CD1c-positive myeloid dendritic cell (primary cell): ENCODE measurements at regions not wholly inside any gene's neighbourhood (a gene's known extent, or its start where the extent isn't known, plus 50 kb on each side); places are given as distances from the start of the nearest gene placed in this dataset.
"Not testable (repeated sequence)": the region's sequence is repeated elsewhere in the genome, so short reads cannot be mapped to it uniquely, and the experiment has no call there.

ENCODE experiments used
- DNase-seq: peaks from one replicate; pipeline ENCODE4 v3.0.0-alpha.2; 2016; ENCODE audit errors: extremely low spot score

DNA sequence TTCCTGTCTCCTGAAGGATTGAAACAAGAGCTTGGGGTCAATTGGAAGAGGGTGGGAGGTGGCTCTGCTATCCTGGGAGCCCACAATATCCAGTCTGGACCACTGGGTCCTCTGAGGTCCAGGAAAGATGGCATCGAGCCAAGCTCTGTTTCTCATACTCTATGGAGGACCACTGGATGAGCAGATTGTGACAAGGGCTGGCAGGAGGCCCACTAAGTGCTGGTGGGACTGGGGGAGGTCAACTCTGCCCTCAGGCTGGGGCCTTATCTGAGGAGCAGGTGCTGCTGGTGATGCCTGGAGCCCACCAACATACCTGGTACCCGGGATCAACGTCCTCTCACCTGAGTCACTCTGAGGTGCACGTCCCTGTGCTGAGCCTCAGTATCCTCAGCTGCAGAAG is 142.4 kb downstream of the NDUFA10 start:
- DNase-seq, result no peak

DNA sequence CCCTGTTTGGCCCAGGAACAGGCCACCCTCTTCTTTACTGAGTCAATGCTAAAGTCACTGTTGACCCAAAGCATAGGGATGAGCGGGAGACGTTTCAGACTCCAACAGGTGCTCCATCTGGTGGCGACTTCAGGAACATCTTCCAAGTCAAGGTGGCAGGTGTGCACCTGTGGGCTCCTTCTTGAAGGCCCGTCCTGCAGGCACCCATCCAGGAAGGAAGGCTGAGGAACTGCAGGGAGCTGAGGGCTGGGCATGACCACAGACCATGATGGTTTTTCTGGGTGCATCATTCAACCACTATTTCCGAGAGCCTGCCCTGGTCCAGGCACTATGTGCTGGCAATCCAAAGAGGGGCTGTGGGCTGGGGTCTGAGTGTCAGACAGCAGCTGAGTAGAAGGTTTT is 142.8 kb downstream of the NDUFA10 start:
- DNase-seq, result peak; percentile 36

DNA sequence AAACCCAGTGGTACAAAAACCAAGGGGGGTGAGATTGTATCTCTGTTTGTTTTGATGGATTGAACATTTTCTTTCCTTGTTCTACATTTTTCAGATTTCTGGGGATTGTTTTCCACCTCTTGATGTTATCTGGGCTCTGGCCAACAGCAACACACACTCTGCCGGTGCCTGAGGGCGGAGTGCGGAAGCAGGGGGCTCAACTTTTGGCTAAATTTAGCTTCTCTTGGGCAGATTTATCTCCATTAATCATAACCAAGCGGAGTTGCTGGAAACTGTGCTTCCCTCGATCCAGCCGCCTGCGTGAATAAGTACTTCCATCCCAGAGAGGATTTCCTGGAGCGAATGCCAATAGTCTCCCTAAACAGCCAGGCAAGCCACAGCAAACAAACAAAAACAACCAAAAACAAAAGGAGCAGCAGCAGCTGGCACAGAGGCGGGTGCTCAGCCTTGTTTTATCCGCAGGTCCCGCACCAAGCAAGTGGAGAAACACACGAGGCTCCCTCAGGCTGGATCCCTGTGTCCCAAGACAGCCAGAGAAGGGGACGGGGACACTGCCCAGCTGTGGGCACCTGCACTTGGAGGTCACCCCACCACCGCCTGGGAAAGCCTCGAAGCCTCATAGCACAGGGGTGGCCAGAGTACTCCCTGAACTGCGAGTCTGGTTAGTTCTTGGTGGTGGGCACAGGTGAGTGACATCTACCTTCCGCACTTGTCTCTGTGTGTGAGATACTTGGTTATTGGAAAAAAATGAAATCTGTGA is 143.4 kb downstream of the NDUFA10 start:
- DNase-seq, result no peak

DNA sequence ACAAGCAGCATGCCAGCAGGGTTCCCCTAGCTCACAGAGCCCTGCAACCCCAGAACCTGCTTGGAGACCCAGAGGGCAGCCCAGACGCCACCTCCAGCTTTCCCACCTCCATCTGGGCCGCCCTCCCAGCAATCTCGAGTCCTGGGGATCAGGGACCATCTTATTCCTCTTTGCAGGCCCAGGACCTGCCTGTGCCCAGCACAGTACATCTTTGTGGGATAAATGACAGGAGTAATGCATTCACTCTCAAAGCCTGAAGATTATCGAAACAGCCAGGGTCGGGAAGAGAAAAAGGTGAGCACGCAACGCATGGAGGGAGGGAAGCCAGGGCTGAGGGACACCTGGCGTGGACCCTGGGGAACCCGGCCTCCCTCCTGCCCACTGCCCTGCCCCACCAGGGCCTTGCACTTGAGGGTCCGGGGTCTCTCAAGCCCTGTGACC is 144.1 kb downstream of the NDUFA10 start:
- DNase-seq, result no peak

DNA sequence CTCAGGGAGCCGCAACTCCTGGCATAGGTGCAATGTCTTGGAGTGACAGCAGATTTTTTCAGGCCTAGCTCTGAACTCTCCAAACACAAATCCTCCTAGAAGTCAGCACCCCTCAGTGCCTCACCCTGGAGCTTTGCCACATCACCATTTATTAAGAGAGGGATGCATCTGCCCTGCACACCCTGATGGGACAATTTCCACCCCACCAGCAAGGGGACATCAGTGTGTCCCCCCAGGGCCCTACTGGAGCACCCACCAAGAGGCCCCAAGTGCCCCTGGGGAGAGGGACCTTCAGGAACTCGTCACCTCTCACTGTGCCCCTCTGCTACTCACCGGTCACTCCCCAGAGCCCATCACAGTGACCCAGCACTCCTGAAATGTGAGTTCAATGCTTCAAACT is 144.7 kb downstream of the NDUFA10 start:
- DNase-seq, result no peak

DNA sequence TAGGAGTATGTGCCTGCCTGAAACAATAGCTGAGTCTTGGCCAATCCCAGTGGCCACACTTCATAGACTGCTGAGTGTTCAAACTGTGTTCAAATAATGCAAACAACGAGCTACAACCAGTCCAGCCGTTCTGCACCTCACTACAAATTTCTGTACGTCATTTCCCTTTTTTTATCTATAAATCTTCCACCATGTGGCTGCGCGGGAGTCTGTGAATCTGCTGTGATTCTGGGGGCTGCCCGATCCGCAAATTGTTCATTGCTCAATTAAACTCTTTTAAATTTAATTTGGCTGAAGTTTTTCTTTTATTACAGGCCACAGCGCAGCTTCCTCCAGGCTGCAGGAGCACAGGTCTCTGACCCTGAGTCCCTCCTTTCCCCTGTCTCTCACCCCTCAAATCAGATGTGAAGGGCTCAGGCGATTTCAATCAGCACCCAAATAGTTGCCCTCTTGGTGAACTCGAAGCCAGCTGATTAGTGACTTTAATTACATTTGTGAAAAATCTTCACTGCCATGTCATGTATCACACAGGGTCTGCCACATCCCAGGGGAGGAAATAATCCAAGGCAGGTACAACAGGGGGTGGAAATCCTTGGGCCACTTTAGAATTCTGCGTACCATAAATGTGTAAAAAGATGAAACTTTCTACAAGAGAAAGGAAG is 145.6 kb downstream of the NDUFA10 start:
- DNase-seq, result no peak

DNA sequence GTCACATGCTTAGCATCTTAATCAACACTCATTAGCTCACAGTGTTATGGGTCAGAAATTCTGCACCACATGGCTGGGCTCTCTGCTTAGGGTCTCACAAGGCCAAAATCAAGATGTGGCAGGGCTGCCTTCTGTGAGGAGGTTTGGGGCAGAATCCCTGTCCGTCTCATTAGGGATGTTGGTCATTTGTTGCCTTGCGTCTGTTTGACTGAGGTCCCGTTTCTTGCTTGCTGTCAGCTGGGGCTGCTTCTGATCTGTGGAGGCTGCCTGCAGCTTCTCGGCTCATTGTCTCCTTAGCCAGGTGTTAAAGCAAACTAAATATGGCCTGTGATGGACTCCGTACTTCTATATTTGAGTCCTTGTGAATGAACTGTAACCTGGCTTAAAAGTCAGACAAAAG is 146.5 kb downstream of the NDUFA10 start:
- no peak for DNase-seq

DNA sequence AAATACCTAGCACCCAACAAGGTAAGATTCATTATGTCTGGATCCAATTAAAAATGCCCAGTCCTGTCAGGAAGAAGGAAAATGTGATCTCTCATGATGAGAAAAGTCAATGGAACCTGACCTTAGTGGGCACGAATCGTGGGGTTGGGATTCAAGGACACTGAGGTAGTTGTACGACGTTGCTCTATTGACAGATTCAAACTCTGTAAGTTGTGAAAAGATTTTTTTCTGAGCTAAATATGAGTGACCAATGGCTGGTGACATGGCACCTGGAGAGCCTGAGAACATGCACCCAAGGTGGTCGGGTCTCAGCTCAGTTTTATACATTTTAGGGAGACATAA is 148.2 kb downstream of the NDUFA10 start:
- no peak for DNase-seq

DNA sequence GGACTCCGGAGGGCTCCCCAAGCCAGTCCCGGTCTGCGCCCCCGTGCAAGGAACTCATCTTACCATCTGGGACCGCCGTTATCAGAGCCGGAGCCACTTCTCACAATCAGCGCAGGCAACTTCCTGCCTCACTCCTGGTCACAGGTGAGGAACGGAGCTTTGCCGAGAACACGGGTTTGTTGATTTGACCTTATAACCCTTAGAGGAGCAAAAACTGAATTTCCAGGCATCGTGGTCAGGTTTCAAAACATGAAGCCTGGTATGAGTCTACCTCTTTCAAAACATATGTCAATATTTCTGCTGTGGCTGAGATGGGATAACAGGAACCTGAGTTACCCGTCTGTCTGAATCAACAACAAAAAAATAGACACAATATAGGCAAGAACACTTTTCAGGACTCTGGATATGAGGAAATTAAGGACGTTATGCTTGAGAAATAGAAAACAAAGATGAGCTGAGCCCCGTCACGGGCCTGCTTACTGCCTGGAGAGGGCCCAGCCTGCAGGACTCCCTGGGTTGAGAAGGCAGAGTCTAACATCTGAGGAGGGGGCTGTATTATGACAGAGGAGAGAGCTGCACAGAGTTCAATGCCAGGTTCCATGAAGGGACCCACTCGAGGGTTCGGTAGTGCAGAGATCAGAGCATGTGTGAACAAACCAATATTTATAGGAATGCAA is 148.7 kb downstream of the NDUFA10 start:
- DNase-seq, result peak; percentile 1

DNA sequence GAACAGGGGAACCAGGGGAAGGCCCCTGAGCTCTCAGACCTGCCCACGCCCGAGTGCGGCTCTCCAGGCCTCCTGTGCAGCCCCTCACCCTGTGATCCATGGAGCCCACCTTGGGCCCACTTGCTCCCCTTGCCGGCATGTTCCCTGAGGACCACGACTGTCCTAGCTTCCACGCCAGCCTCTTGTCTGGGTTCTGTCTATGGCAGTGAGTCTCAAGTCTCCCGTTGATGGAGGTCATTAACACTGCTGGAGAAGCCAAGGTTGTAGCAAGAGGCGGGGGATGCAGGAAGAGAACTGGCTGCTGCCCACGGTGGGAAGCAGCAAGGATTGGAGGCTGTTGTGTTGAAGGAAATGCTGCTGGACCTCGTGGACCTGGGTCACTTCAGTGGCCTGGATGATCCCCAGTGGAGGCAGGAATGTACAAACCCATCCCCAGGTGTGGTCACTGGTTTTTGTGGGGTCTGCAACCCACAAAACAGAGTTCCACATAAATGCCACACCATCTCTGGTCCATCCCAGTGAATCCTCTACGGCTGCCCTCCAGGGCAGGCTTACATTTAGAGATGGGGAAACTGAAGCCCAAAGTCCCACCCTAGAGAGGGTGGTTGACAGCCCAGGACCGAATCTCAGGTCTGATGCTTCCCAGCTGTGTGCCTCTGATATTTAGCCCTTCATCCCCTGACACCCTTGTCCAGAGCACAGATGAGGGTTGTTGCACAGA is 150.3 kb downstream of the NDUFA10 start:
- DNase-seq, result no peak

DNA sequence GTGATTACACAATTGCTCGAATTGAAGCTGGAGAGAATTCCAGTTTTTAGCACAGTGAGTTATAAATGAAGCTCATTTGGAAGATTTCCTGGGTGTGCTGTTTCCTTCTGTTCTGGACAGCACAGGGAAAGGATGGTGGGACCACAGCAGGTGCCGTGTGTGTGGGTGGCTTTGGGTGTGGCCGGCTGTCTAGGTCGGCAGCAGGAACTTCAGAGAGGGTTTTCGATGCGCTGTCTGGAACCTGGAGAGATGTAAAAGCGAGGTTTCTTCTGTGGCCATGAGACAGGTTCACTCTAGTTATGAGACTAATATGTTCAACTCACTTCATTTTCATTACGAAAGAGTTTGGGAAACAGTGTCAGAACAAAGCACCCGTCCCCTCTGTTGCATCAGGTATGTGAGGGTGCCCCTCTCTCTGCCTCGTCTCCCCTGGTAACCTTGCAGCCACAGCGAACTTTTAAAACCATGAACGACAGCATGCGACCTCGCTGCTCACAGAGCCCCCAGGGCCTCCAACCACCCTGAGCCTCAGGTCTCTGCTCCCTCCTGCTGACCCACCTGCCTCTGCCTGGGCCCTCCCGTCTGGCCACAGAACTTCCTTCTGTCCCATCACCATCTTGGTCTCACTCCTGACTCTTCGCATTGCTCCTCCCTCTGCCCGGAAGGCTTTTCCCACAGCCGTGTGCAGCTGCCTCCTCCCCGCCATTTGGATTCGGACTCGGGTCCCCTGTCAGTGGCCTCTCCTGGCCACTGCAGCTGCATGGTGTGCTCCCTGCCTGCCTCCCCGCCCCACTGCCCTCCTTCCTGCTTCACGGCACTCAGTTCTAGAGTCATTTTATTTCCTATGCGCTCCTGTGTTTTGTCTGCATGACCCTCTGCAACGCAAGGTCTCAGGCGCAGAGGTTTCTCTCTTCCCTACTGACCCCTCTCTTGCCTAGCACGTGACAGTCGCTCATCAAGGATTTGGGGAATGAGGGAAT is 151.2 kb downstream of the NDUFA10 start:
- DNase-seq, result no peak

DNA sequence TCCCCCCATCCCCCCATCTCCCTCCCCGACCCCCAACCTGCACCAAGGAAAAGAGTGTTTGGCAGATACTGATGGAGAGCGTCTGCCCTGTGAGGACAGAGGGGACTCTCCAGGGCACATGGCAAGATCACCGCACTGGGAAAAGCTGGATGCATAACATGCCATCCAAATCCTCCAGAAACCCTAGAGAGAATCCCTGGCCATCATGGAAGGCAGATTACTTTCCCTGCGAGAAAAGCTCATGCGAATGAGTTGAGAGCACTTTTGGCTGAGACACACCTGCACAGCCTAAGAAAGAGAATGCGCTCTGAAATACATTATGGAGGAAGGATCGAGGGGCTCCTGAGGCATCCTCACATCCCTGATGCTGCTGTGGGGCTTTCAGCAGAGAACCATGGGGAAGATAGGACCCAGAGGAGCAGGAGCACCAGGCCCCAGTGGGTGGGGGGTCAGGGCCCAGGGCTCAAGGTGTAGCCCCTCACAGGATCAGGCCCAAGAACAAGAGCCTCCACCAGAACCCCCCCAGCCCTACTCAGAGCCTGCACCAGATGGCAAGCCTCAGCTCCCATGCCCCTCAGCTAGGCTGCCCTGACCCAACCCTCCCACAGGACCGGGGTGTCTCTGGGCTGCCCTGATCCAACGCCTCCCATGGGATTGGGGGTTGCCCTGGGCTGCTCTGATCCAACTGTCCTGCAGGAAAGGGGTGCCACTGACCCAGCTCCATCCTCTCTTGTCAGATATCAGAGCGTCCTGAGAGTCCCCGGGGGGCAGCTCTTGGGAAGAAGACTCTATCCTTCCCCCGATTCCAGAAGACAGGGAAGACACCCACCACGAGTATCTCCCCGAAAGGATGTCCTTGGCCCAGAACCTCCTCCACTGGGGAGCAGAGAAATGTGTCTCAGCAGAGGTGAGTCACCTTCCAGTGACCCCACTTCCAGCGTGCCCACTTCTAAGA is 153.4 kb downstream of the NDUFA10 start:
- no peak for DNase-seq

DNA sequence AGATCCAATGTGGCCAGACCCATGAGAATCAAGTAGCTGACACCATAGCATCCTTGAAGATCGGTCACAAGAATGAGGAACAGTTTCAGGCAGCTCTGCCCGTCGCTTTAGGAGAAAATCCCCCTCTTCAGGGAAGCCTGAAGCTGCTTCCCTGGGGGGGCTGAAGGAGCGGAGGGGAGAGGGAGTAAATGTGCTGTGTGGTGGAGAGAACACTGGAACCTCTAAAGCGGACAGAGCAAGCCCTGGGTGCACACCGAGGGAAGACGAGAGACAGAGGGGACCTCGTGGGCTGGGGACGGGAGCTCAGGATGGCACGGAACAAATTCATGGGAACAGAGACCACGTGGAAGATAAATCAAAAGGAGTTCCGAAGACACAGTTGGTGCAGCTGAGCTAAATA is 154.3 kb downstream of the NDUFA10 start:
- DNase-seq, result no peak

DNA sequence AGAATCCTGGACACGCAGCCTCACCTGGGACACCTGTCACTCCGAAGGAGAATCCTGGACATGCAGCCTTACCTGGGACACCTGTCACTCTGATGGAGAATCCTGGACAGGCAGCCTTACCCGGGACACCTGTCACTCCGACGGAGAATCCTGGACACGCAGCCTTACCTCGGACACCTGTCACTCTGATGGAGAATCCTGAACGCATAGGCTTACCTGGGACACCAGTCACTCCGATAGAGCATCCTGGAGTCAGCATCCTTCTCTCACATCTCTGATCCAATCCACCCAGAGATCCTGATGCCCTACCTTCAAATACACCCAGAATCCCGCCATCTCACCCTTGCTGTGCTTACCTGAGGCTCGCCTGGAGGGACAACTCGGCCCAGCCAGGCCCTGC is 154.9 kb downstream of the NDUFA10 start:
- DNase-seq, result no peak

DNA sequence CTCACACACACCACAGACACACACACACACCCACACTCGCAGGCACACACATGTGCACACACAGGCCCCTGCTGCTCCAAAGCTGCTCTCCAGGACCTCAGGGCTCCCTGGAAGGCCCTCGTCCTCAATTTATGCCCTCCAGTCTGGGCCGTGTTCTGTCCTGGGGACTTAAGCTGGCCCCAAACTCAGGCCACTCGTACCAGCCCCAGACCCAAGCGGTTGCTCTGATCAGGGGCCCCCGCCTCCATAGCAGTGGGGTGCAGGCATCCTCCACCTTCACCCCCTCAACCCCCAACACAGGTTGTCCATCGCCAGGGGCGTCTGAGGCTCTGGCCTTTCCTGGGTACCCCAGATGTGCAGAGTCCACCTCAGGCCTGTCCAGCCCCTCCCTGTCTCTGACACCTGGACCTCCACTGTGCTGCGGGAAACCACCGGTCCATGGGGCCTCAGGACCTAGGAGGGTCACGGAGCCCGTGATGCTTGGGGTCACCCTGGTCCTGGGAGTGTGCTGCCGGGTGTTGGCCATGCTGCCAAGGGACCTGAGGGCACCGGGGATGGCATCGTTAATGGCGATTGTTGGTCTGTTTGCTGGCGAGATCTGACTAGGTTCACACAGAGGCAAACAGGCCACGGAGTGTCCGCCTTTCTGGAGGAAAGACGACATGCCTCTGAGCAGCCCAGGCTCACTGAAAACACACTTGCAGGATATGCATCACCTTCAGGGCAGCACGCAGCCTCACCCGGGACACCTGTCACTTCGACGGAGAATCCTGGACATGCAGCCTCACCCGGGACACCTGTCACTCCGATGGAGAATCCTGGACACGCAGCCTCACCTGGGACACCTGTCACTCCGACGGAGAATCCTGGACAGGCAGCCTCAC is 155.6 kb downstream of the NDUFA10 start:
- no peak for DNase-seq

DNA sequence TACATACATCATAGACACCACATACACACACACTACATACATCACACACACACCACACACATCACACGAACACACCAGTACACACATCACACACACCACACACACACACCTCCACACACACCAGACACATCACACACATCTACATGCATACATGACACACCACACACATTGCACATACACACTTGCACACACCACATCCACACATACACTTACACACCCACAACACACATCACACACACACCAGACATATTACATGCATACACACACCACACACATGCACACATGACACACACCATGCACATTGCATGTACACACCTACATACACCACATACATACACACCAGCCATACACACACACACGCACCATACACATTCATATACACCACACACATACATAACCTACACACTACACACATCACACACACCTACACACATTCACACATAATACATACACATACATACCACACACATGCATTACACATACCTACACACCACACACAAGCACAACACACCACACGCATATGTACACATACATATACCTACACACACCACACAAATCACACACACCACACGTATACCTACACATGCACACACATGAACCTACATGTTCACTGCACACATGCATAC is 156.5 kb downstream of the NDUFA10 start:
- DNase-seq, result no peak

DNA sequence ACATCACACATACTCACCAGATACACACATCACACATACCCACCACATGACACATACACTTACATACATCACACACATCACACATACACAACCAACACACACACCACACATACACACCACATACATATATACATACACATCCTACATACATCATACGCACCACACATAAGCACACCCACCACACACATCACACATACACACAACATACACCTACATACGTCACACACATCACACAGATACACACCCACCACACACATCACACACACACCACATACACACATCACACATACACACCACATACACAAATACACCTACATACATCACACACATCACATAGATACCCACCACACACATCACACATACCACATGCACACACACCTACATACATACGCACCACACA is 158.4 kb downstream of the NDUFA10 start:
- DNase-seq, result no peak

DNA sequence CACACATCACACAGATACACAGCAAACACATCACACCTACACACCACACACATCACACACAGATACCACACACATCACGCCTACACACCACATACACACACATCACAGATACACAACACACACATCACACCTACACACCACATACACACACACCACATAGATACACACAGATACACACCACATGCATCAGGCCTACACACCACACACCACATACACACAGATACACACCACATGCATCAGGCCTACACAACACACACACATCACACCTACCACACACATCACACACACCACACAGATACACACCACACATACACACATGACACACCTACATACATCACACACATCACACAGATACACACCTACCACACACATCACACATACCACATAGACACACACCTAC is 158.8 kb downstream of the NDUFA10 start:
- no peak for DNase-seq

DNA sequence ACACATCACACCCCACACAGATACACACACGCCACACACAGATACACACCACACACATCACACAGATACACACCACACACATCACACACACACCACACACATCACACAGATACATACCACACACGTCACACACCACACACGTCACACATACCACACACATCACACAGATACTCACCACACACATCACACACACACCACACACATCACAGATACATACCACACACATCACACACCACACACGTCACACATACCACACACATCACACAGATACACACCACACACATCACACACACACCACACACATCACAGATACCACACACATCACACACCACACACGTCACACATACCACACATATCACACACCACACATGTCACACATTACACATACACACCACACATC is 159.3 kb downstream of the NDUFA10 start:
- DNase-seq, result not testable (repeated sequence)
